ENCODE measurements at regions not wholly inside any gene's neighbourhood (a gene's known extent, or its start where the extent isn't known, plus 50 kb on each side); places are given as distances from the start of the nearest gene placed in this dataset.

DNA sequence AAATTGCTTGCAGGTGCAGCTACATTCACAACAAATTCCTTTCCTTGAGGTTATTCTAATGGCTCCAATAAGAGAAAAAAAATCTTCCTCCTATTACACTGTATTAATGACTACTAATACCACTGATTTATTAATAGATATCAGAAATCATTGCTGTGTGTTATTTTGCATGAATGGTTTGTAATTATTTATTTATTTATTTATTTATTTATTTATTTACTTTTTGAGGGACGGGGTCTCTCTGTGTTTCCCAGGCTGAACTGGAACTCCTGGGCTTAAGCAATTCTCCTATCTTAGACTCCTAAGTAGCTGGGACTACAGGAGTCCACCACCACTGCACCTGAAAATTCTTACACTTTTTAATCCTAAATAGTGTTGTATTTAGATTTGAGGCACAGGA lies 390.4 kb downstream of the SI start:
- DNase-seq (ENCODE audit: low read depth, low spot score) (no peak), ATAC-seq (no peak)
- Histone ChIP-seq H3K9ac (ENCODE audit: low read length) (no peak overlapping the region), H3K4me2 (ENCODE audit: low read length) (no peak overlapping the region), H3K36me3 (ENCODE audit: control insufficient read depth in 1 of 2, insufficient read depth in 2 of 2, low read length in 2 of 2) (no peaks in the 10 kb centered on the region), H3K9me3 (ENCODE audit: control insufficient read depth in 1 of 2, insufficient read depth in 1 of 2, low read depth in 1 of 2, low read length in 2 of 2) (no peaks in the 10 kb centered on the region), H3K27me3 (ENCODE audit: insufficient read depth, low read length) (no peaks in the 10 kb centered on the region), H4K20me1 (ENCODE audit: insufficient read depth) (no peaks in the 10 kb centered on the region), H2AFZ (ENCODE audit: low read depth, low read length, poor library complexity, severe bottlenecking) (no peak overlapping the region), H3K4me3 (replicated peaks in 1 of 2; ENCODE audit: low read depth in 1 of 2, low read length in 2 of 2) (no peak overlapping the region), H3K79me2 (ENCODE audit: insufficient read depth, low read length) (no peaks in the 10 kb centered on the region), H3K9me2 (ENCODE audit: insufficient read depth) (no peaks in the 10 kb centered on the region), H3K4me1 (ENCODE audit: control insufficient read depth in 1 of 2, insufficient read depth in 2 of 2, low read length in 2 of 2) (no peaks in the 10 kb centered on the region), H3K27ac (ENCODE audit: low read depth, low read length) (no peak overlapping the region)
- ChIA-PET CTCF (no interaction called here), POLR2A (no interaction called here), RAD21 (ENCODE audit: low non-redundant PET in 1 of 2, low total read pairs in 2 of 2, uncharacterized antibody in 2 of 2, unreplicated experiment in 2 of 2) (no interaction called here)
- intact Hi-C loops (cut with micrococcal nuclease), result no loop called here
- TF ChIP-seq REST (IDR thresholded peaks at IDR 0.05; ENCODE audit: low read depth) (no peak), JUND (IDR thresholded peaks at IDR 0.05) (no peak), ZNF274 (IDR thresholded peaks at IDR 0.05; ENCODE audit: low read depth, low read length) (no peak), ZBTB33 (IDR thresholded peaks at IDR 0.05; ENCODE audit: extremely low read depth, insufficient replicate concordance, low read length) (no peak), TCF7L2 (IDR thresholded peaks at IDR 0.05; ENCODE audit: borderline replicate concordance, extremely low read depth, insufficient read depth, insufficient read length) (no peak), EZH2 (IDR thresholded peaks at IDR 0.05) (no peak), ELF1 (IDR thresholded peaks at IDR 0.05; ENCODE audit: borderline replicate concordance, low read depth) (no peak), POLR2A (IDR thresholded peaks at IDR 0.05; ENCODE audit: borderline replicate concordance, extremely low read depth, insufficient read depth, insufficient read length) (no peak), YY1 (IDR thresholded peaks at IDR 0.05; ENCODE audit: extremely low read depth, insufficient replicate concordance, low read depth, low read length) (no peak), MAX (IDR thresholded peaks at IDR 0.05) (no peak), POLR2AphosphoS5 (IDR thresholded peaks at IDR 0.05; ENCODE audit: low read depth, low read length) (no peak), RAD21 (IDR thresholded peaks at IDR 0.05; ENCODE audit: low read depth) (no peak)
- TF ChIP-seq, protein P1, sequence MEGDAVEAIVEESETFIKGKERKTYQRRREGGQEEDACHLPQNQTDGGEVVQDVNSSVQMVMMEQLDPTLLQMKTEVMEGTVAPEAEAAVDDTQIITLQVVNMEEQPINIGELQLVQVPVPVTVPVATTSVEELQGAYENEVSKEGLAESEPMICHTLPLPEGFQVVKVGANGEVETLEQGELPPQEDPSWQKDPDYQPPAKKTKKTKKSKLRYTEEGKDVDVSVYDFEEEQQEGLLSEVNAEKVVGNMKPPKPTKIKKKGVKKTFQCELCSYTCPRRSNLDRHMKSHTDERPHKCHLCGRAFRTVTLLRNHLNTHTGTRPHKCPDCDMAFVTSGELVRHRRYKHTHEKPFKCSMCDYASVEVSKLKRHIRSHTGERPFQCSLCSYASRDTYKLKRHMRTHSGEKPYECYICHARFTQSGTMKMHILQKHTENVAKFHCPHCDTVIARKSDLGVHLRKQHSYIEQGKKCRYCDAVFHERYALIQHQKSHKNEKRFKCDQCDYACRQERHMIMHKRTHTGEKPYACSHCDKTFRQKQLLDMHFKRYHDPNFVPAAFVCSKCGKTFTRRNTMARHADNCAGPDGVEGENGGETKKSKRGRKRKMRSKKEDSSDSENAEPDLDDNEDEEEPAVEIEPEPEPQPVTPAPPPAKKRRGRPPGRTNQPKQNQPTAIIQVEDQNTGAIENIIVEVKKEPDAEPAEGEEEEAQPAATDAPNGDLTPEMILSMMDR (IDR thresholded peaks at IDR 0.05 in 2 of 3, conservative IDR thresholded peaks at IDR 0.05 in 1 of 3; ENCODE audit: borderline replicate concordance in 1 of 3, insufficient read depth in 1 of 3, low read depth in 2 of 3, low read length in 2 of 3), result no peak
- BruUV-seq (replicated peaks), result no TSS peak

All from HCT116 (cell line).